Epithelial cell of esophagus (primary cell): ENCODE measurements at regions not wholly inside any gene's neighbourhood (a gene's known extent, or its start where the extent isn't known, plus 50 kb on each side); places are given as distances from the start of the nearest gene placed in this dataset.

Experiments used
- DNase-seq: peaks from one replicate; pipeline ENCODE4 v3.0.0; 2010; ENCODE audit warnings: low read depth
- H3K4me3 ChIP-seq: 2 replicates; pipeline ENCODE4 v1.5.1; 2011; ENCODE audit warnings: mild to moderate bottlenecking, low read length, control low read depth
- CTCF ChIP-seq: IDR thresholded peaks from 2 replicates; pipeline ENCODE4 v1.5.1; 2011; ENCODE audit warnings: low read depth, mild to moderate bottlenecking, low read length, control low read depth, inconsistent platforms; ENCODE audit not compliant: insufficient read depth; ENCODE audit errors: missing control alignments

DNA sequence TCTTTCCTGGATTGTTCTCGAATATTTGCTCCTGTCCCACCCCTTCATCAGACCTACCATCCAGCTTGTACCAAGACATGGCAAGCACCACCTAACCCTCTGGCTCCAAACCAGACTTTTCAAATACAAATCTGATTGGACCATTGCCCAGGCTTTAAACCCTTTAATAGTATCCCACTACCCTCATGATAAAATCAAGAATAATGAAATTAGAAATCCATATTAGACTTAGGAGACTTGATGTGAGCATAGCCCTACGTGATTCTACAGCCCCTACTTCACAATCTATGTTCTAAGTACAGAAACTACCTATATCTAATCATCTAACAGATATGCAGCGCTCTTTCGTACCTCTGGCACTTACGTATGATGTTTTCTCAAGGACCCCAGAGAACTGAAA is 375.2 kb upstream of the CPEB2 start:
- DNase-seq, result no peak
- H3K4me3 ChIP-seq, result no peak overlapping the region
- TF ChIP-seq CTCF, result no peak

- no peak for TF ChIP-seq CTCF
- no peak for DNase-seq
Measured at GRCh38 chr4:14631806-14632440, 370.4 kb upstream of the CPEB2 start.

GRCh38 chr4:14636563-14636962 is 365.7 kb upstream of the CPEB2 start:
- no peak overlapping the region for H3K4me3 ChIP-seq
- no peak for DNase-seq
- no peak for TF ChIP-seq CTCF

More at GRCh38 chr4:14631806-14632440, 370.4 kb upstream of the CPEB2 start:
- no peak overlapping the region for H3K4me3 ChIP-seq

- no peak for TF ChIP-seq CTCF
- no peak for DNase-seq
- no peak overlapping the region for H3K4me3 ChIP-seq
Measured at GRCh38 chr4:14640476-14640875, 361.8 kb upstream of the CPEB2 start.

DNA sequence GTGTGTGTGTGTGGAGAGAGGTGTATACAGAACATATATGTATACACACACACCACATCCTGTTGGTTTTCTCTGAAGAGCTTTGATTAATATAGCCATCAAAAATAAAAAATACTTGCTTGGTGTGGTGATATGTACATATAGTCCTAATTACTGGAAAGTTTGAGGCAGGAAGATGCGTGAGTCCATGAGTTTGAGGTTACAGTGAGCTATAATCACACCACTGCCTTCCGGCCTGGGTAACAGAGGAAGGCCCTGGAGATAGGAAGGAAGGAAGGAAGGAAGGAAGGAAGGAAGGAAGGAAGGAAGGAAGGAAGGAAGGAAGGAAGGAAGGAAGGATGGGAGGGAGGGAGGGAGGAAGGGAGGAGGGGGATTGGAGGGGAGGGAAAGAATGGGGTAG is 360.4 kb upstream of the CPEB2 start:
- no peak for DNase-seq

DNA sequence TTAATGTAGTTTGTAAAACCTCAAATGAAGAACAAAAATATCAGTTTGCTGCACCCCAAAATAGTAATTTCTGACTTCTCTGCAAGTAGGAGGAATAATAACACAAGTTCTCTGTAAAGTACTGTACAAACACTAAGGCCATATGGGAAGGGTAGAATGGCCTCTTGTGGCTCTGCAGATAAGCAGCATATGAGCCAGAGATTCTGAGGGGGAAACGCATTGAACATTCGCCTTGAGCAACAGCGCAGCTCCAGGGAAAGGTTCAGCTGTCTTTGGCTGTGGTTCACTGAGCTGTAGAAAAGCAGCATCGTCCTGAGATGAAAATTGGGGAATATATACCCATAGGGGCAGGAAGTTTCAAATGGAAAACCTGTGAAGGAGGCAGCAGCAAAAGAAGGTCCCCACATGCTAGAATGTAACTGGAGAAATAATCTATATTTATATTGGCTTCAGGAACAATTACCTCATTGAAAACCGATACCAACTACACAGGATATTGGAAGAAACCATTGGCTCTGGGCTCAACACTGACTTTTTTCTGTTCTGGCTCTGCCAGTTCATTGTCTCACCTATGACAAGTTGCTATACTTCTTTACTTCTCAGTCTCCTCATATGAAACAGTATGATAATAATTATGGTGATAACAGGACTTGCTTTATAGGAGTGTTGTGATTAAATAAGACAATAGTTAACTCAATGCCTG is 357.6 kb upstream of the CPEB2 start:
- TF ChIP-seq CTCF, result no peak
- H3K4me3 ChIP-seq, result no peak overlapping the region
- no peak for DNase-seq

More for the DNA sequence above, 360.4 kb upstream of the CPEB2 start:
- no peak overlapping the region for H3K4me3 ChIP-seq
- no peak for TF ChIP-seq CTCF

DNA sequence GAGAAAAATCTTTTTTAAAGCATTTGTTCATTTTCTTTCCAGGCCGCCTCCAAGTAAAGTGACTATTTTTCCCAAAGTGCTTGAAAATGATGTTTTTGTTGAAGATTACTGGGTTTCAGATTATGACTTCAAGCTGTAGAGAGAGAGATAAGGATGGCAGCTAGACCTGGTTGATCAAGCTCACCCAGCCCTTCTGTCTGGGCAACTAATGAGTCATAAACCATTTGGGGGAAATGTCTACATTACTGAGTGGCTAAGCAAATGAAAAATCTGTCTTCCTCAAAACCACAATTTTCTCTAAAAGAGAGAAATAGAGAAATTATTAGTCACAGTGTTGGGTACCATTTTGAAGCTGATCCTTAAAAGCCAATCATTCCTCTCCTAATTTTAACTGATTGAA is 355.4 kb upstream of the CPEB2 start:
- DNase-seq, result peak; percentile 15
- no peak for TF ChIP-seq CTCF
- H3K4me3 ChIP-seq, result no peak overlapping the region
